ENCODE measurements at regions not wholly inside any gene's neighbourhood (a gene's known extent, or its start where the extent isn't known, plus 50 kb on each side); places are given as distances from the start of the nearest gene placed in this dataset.

- ATAC-seq, result no peak
- DNase-seq (ENCODE audit: low spot score), result no peak
These were observed 329.2 kb upstream of the HAND2 start for GRCh38 chr4:173859091-173859713.

- no peak for ATAC-seq
- DNase-seq (ENCODE audit: low spot score), result no peak
These were observed 328.4 kb upstream of the HAND2 start for GRCh38 chr4:173858471-173858870.

- no peak for ATAC-seq
- DNase-seq (ENCODE audit: low spot score), result no peak
These were observed 327.8 kb upstream of the HAND2 start for GRCh38 chr4:173857828-173858227.

GRCh38 chr4:173855015-173855414, 325.0 kb upstream of the HAND2 start:
- no peak for DNase-seq (ENCODE audit: low spot score)
- ATAC-seq, result no peak

- ATAC-seq, result no peak
These were observed 322.7 kb upstream of the HAND2 start for GRCh38 chr4:173852775-173853174.

GRCh38 chr4:173845580-173845979, 315.6 kb upstream of the HAND2 start:
- DNase-seq (ENCODE audit: low spot score), result no peak
- no peak for ATAC-seq

More at GRCh38 chr4:173852775-173853174, 322.7 kb upstream of the HAND2 start:
- no peak for DNase-seq (ENCODE audit: low spot score)

- DNase-seq (ENCODE audit: low spot score) (no peak), ATAC-seq (no peak)
These were observed 309.8 kb upstream of the HAND2 start for GRCh38 chr4:173839865-173840264.

- no peak for DNase-seq (ENCODE audit: low spot score)
- ATAC-seq, result no peak
These were observed 307.5 kb upstream of the HAND2 start for GRCh38 chr4:173837517-173837916.

- DNase-seq (ENCODE audit: low spot score), result no peak
- ATAC-seq, result no peak
These were observed 305.9 kb upstream of the HAND2 start for GRCh38 chr4:173835903-173836302.

GRCh38 chr4:173834151-173834550, 304.1 kb upstream of the HAND2 start:
- ATAC-seq, result no peak
- DNase-seq (ENCODE audit: low spot score), result no peak

GRCh38 chr4:173829565-173829964, 299.5 kb upstream of the HAND2 start:
- ATAC-seq (no peak), DNase-seq (ENCODE audit: low spot score) (no peak)

- DNase-seq (ENCODE audit: low spot score) (no peak), ATAC-seq (no peak)
These were observed 297.7 kb upstream of the HAND2 start for GRCh38 chr4:173827707-173828106.

- DNase-seq (ENCODE audit: low spot score), result no peak
- no peak for ATAC-seq
These were observed 291.8 kb upstream of the HAND2 start for GRCh38 chr4:173821876-173822275.

- ATAC-seq, result no peak
These were observed 291.0 kb upstream of the HAND2 start for GRCh38 chr4:173821036-173821435.

GRCh38 chr4:173807347-173807746, 277.3 kb upstream of the HAND2 start:
- ATAC-seq, result no peak
- DNase-seq (ENCODE audit: low spot score), result no peak

More at GRCh38 chr4:173821036-173821435, 291.0 kb upstream of the HAND2 start:
- DNase-seq (ENCODE audit: low spot score), result no peak

GRCh38 chr4:173805884-173806283, 275.9 kb upstream of the HAND2 start:
- DNase-seq (ENCODE audit: low spot score) (no peak), ATAC-seq (no peak)

- DNase-seq (ENCODE audit: low spot score) (no peak), ATAC-seq (no peak)
These were observed 272.6 kb upstream of the HAND2 start for GRCh38 chr4:173802662-173803022.

GRCh38 chr4:173801876-173802661, 272.0 kb upstream of the HAND2 start:
- ATAC-seq, result no peak
- no peak for DNase-seq (ENCODE audit: low spot score)

GRCh38 chr4:173801361-173801760, 271.3 kb upstream of the HAND2 start:
- ATAC-seq (no peak), DNase-seq (ENCODE audit: low spot score) (no peak)

GRCh38 chr4:173797296-173797695, 267.3 kb upstream of the HAND2 start:
- ATAC-seq (no peak), DNase-seq (ENCODE audit: low spot score) (no peak)

- ATAC-seq (no peak), DNase-seq (ENCODE audit: low spot score) (no peak)
These were observed 264.6 kb upstream of the HAND2 start for GRCh38 chr4:173794662-173795061.

GRCh38 chr4:173793937-173794510, 264.0 kb upstream of the HAND2 start:
- DNase-seq (ENCODE audit: low spot score) (no peak), ATAC-seq (no peak)

Measured in left lobe of liver (tissue), 2 donors.